Neural progenitor cell (in vitro differentiated cells): ENCODE measurements at regions not wholly inside any gene's neighbourhood (a gene's known extent, or its start where the extent isn't known, plus 50 kb on each side); places are given as distances from the start of the nearest gene placed in this dataset.

ENCODE experiments used
- DNase-seq: peaks from one replicate; pipeline ENCODE4 v3.0.0-alpha.2; 2016; ENCODE audit warnings: low spot score
- H2AFZ ChIP-seq: fragments of 200-600 bp; sonication (generic); replicated peaks from 2 replicates; pipeline ENCODE4 v1.6.1; 2016; ENCODE audit warnings: antibody characterized with exemption
- H3F3A ChIP-seq: fragments of 200-600 bp; sonication (generic); 2 replicates; pipeline ENCODE4 v1.6.1; 2016; ENCODE audit warnings: antibody characterized with exemption, low read depth
- H3K27ac ChIP-seq: fragments of 200-600 bp; sonication (generic); 2 replicates; pipeline ENCODE4 v1.5.1; 2016; ENCODE audit warnings: mild to moderate bottlenecking
- H3K27me3 ChIP-seq: fragments of 200-600 bp; sonication (generic); 2 replicates; pipeline ENCODE4 v1.6.1; 2016; ENCODE audit warnings: mild to moderate bottlenecking, moderate library complexity
- H3K36me3 ChIP-seq: fragments of 200-600 bp; sonication (generic); 2 replicates; pipeline ENCODE4 v1.5.1; 2016
- H3K4me1 ChIP-seq: fragments of 200-600 bp; sonication (generic); 2 replicates; pipeline ENCODE4 v1.6.1; 2016; ENCODE audit warnings: mixed run types
- H3K4me2 ChIP-seq: fragments of 200-600 bp; sonication (generic); 2 replicates; pipeline ENCODE4 v1.6.1; 2016
- H3K4me3 ChIP-seq: fragments of 200-600 bp; sonication (generic); 2 replicates; pipeline ENCODE4 v1.5.1; 2016
- H3K79me2 ChIP-seq: fragments of 200-600 bp; sonication (generic); 2 replicates; pipeline ENCODE4 v1.6.1; 2016; ENCODE audit warnings: low read depth
- H3K9ac ChIP-seq: fragments of 200-600 bp; sonication (generic); 2 replicates; pipeline ENCODE4 v1.6.1; 2016
- H3K9me3 ChIP-seq: fragments of 200-600 bp; sonication (generic); 2 replicates; pipeline ENCODE4 v1.5.1; 2016; ENCODE audit warnings: low read depth
- H4K20me1 ChIP-seq: fragments of 200-600 bp; sonication (generic); 2 replicates; pipeline ENCODE4 v1.6.1; 2016; ENCODE audit warnings: low read depth
- H3K27ac Mint-ChIP-seq: 3 replicates; pipeline ENCODE4 v1.8.0; 2021; ENCODE audit warnings: mixed read lengths
- H3K27me3 Mint-ChIP-seq: 2 replicates; pipeline ENCODE4 v1.8.0; 2022; ENCODE audit warnings: low read depth, mild to moderate bottlenecking, inconsistent platforms, moderate library complexity, mixed read lengths; ENCODE audit not compliant: insufficient read depth
- H3K36me3 Mint-ChIP-seq: 3 replicates; pipeline ENCODE4 v1.8.0; 2021; ENCODE audit warnings: mixed read lengths
- H3K4me1 Mint-ChIP-seq: 3 replicates; pipeline ENCODE4 v1.8.0; 2021; ENCODE audit warnings: mixed read lengths
- H3K4me3 Mint-ChIP-seq: 3 replicates; pipeline ENCODE4 v1.8.0; 2021; ENCODE audit warnings: mild to moderate bottlenecking, moderate library complexity, mixed read lengths
- H3K9me3 Mint-ChIP-seq: 3 replicates; pipeline ENCODE4 v1.8.0; 2020; ENCODE audit warnings: mixed read lengths
- EZH2 ChIP-seq: fragments of 200-600 bp; sonication (generic); IDR thresholded peaks from 2 replicates; pipeline ENCODE4 v1.6.1; 2017; ENCODE audit warnings: antibody characterized with exemption, mild to moderate bottlenecking, moderate library complexity
- EZH2phosphoT487 ChIP-seq: fragments of 200-600 bp; sonication (generic); IDR thresholded peaks from 2 replicates; pipeline ENCODE4 v1.6.1; 2017; ENCODE audit warnings: antibody characterized with exemption
- TF ChIP-seq, protein P1 (sequence below): fragments of 200-600 bp; sonication (generic); IDR thresholded peaks from 2 replicates; pipeline ENCODE4 v1.5.1; 2017; ENCODE audit warnings: antibody characterized with exemption, mild to moderate bottlenecking

- no peak for TF ChIP-seq EZH2
- TF ChIP-seq, protein P1, sequence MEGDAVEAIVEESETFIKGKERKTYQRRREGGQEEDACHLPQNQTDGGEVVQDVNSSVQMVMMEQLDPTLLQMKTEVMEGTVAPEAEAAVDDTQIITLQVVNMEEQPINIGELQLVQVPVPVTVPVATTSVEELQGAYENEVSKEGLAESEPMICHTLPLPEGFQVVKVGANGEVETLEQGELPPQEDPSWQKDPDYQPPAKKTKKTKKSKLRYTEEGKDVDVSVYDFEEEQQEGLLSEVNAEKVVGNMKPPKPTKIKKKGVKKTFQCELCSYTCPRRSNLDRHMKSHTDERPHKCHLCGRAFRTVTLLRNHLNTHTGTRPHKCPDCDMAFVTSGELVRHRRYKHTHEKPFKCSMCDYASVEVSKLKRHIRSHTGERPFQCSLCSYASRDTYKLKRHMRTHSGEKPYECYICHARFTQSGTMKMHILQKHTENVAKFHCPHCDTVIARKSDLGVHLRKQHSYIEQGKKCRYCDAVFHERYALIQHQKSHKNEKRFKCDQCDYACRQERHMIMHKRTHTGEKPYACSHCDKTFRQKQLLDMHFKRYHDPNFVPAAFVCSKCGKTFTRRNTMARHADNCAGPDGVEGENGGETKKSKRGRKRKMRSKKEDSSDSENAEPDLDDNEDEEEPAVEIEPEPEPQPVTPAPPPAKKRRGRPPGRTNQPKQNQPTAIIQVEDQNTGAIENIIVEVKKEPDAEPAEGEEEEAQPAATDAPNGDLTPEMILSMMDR: no peak
- TF ChIP-seq EZH2phosphoT487: no peak
- H3K4me3 Mint-ChIP-seq: peak overlapping the region; percentile 48
- H3K27ac Mint-ChIP-seq: peak overlapping the region; percentile 67
Measured at GRCh38 chr16:85166699-85167588, 54.7 kb upstream of the CIBAR2 start.

DNA sequence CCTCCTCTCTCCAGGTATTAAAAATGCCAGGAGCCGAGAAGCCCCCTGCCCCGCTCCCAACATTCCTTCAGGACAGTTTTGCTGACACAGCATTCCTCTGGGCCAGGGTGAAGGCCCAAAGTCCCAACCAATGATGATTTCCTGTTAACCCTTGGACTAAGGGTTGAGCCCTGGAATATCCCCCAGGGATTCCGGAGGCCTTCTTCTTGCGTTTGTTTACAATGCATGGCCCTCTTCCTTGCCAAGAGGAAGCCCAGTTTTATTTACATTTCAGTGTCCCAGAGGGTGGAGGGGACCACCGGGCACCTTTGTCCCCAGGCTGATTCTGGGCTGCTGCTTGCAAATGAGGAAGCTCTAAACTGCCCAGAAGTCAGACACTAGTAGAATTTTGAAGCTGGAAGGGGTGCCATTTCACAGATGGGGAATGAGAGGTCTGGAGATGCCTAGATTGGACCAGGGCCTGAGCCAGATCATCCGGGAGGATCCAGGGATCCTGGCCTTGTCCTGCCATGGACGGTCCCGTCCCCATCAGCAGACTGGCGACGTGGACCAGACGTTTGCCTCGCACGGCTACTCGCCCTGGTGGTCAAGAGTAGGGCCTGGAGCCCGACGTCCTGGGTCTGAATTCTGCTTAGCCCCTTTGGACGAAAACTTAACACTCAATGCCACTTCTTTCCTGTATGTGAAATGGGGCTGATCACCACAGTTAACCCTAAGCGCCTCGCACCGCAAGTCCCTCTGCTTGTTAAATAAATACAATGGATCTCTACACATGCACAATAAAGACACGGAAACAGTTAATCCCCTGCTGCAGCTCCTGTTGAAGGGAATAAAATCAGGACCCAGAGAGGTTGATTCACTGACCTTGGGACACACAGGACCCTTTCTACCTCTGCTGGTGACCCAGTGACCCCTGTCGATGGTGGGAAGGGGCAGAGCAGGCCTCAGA is 55.6 kb upstream of the CIBAR2 start:
- Mint-ChIP-seq H3K27me3 (peaks cover 30% of the 10 kb centered on the region), H3K36me3 (peaks cover 4% of the 10 kb centered on the region), H3K27ac (peak overlapping the region; percentile 66), H3K4me3 (peak overlapping the region; percentile 81), H3K4me1 (peaks cover 48% of the 10 kb centered on the region), H3K9me3 (no peaks in the 10 kb centered on the region)
- no peak for TF ChIP-seq EZH2
- TF ChIP-seq, protein P1: no peak
- TF ChIP-seq EZH2phosphoT487: no peak
- no peak overlapping the region for H3K9ac ChIP-seq
- H3K4me1 ChIP-seq: peaks cover 19% of the 10 kb centered on the region
- peak; percentile 44 for DNase-seq
- H3K27me3 ChIP-seq: peaks cover 27% of the 10 kb centered on the region
- peak overlapping the region; percentile 77 for H3K4me2 ChIP-seq
- H2AFZ ChIP-seq: no peak overlapping the region
- H3K4me3 ChIP-seq: no peak overlapping the region
- H3K36me3 ChIP-seq: no peaks in the 10 kb centered on the region
- peaks cover 28% of the 10 kb centered on the region for H4K20me1 ChIP-seq
- H3K79me2 ChIP-seq: peaks cover 7% of the 10 kb centered on the region
- H3F3A ChIP-seq: peaks cover 15% of the 10 kb centered on the region
- no peaks in the 10 kb centered on the region for H3K9me3 ChIP-seq
- H3K27ac ChIP-seq: no peak overlapping the region

More at GRCh38 chr16:85166699-85167588, 54.7 kb upstream of the CIBAR2 start:
- Histone ChIP-seq H3K36me3 (no peaks in the 10 kb centered on the region), H3K9me3 (no peaks in the 10 kb centered on the region), H3K27me3 (peaks cover 25% of the 10 kb centered on the region), H3F3A (peaks cover 15% of the 10 kb centered on the region), H3K4me3 (no peak overlapping the region), H2AFZ (no peak overlapping the region), H3K4me2 (no peak overlapping the region), H3K27ac (no peak overlapping the region), H3K79me2 (peaks cover 5% of the 10 kb centered on the region), H3K9ac (no peak overlapping the region), H4K20me1 (peaks cover 20% of the 10 kb centered on the region), H3K4me1 (peaks cover 17% of the 10 kb centered on the region)
- peaks cover 28% of the 10 kb centered on the region for H3K27me3 Mint-ChIP-seq
- H3K36me3 Mint-ChIP-seq: peaks cover 3% of the 10 kb centered on the region
- no peaks in the 10 kb centered on the region for H3K9me3 Mint-ChIP-seq
- peaks cover 48% of the 10 kb centered on the region for H3K4me1 Mint-ChIP-seq
- DNase-seq: no peak

DNA sequence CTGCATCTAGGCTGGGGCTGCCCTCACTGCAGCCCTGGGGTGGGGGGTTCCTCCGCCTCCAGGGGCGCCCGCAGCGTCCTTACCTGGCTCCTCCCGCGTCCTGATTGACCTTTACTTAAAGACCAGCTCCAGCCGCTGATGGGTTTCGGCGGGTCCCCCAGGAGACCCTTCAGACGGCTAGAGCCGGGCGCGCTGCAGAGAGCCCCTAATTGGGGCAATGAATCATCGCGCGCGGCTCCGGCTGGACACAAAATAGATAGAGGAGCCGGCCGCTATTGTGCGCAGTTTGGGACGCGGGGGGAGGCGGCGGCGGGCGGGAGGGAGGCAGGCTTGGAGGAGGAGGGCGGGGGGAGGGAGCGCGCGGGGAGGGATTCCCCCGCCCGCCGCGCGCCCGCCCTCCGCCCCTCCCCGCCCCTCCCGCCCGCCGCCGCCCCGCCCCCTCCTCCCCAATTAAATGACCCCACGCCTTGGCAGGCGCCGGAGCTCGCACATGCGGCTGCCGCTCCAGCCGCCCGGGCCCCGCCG is 56.5 kb upstream of the CIBAR2 start:
- Histone ChIP-seq H4K20me1 (peaks cover 37% of the 10 kb centered on the region), H3K27ac (no peak overlapping the region), H3K9me3 (no peaks in the 10 kb centered on the region), H3K4me2 (peak overlapping the region; percentile 77), H3K9ac (no peak overlapping the region), H3K36me3 (no peaks in the 10 kb centered on the region), H2AFZ (no peak overlapping the region), H3K4me1 (peaks cover 22% of the 10 kb centered on the region), H3K27me3 (peaks cover 27% of the 10 kb centered on the region), H3K79me2 (peaks cover 10% of the 10 kb centered on the region), H3K4me3 (peak overlapping the region; percentile 47), H3F3A (peaks cover 15% of the 10 kb centered on the region)
- H3K27ac Mint-ChIP-seq: no peak overlapping the region
- peaks cover 55% of the 10 kb centered on the region for H3K4me1 Mint-ChIP-seq
- H3K4me3 Mint-ChIP-seq: peak overlapping the region; percentile 81
- no peak for TF ChIP-seq EZH2phosphoT487
- no peak for TF ChIP-seq EZH2
- TF ChIP-seq, protein P1: no peak
- peak; percentile 86 for DNase-seq
- H3K27me3 Mint-ChIP-seq: peaks cover 38% of the 10 kb centered on the region
- no peaks in the 10 kb centered on the region for H3K9me3 Mint-ChIP-seq
- H3K36me3 Mint-ChIP-seq: peaks cover 4% of the 10 kb centered on the region
